GM21447 (cell line): ENCODE measurements at regions not wholly inside any gene's neighbourhood (a gene's known extent, or its start where the extent isn't known, plus 50 kb on each side); places are given as distances from the start of the nearest gene placed in this dataset.

Source experiments
- ATAC-seq: cut with Tn5 transposase; IDR thresholded peaks from one replicate; pipeline ENCODE4 v1.9.1; 2021; ENCODE audit not compliant: unreplicated experiment

DNA sequence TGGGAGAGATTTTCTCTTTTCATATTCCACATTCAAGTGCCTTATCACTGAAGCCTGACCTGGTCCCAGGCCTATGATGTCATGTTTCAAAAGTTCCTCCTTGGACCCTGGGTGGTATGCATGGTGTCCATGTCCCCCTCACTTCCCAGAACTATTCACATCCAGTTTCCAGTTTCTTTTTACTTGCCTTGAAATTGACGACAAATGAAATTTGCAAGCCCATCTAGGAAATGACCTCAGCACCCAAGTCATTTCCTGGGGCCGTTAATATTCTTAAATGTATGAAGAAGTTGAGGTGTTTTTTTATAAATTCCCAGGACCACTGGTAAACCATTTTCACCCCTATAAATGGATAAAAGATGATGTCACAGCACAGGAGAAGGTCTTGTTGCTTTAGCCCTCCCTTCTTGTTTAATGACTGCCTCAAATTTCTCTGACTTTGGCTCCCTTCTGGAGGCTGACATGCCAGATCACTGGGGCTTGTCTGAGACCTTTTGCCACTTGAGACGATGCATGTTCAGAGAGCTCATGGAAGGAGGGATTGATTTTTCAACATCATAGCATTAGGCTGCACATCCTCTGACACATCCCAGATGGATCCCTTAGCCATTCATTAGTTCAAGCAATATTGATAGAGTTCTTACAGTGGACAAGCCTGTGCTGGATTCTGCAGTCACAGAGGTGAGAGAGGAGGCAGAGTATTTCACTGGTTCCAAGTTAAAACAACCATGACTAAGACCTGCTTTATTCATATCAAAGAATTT, 221.3 kb downstream of the PLPP3 start:
- no peak for ATAC-seq

DNA sequence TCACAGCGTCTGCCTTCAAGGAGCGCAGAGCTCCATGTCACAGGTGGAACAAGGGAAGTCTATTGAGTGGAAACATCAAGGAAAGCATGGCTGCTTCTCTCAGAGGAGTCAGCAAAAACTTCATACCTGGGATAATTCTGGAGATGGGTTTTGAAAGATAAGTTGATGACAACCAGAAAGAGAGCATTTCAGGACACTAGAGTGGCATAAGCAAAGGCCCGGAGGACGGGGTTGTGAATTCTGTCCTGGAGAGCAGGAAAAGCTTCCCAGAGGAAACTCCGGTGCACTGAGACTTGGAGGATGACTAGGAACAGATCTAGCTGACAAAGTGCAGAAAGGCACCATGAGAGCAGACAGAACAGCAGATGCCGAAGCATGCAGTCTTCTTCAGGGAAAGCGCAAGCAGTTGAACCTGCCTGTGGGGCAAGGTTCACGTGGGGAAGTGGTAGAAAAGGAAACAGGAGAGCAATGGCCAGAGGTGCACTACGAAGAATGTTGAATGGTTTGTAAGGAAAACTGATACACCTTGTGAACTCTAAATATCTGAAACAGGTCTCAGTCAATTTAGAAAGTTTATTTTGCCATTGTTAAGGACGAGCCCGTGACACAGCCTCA, 222.9 kb downstream of the PLPP3 start:
- ATAC-seq: no peak

DNA sequence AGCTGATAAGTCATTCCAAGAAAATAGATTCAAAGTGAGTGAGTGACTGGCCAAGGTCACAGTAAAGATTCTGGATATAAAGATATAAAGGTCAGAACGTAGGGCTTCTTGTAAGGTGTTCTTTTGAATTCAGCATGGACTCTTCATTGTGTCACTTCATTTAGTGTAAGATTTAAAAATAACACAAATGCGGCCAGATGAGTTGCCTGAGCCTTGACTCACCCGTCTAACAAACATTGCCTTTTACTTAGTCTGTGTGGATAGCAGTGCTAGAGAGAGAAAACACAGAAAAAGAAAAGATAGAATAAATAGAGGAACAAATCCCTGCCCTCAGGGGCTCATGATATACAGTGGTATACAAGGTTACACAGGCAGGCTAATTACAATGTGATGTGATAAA, 223.4 kb downstream of the PLPP3 start:
- ATAC-seq: no peak

DNA sequence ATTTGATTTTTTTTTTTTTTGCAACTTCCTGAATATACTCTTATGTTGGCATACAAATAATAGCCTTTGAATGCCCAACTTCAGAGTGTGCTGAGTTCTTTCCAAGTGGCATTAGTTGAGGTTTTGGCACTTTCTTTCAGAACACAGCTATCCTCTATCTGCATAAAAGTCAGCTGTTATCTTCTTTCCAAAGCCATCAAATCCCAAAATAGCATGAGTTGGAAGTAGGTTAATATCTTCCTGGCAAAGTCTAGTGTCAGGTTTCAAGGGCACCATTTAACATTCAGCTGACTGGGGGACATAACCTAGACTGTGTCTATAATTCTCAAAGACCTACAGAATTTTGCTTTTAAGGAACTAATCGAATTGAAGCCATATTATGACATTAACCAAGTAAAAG, 223.9 kb downstream of the PLPP3 start:
- no peak for ATAC-seq

DNA sequence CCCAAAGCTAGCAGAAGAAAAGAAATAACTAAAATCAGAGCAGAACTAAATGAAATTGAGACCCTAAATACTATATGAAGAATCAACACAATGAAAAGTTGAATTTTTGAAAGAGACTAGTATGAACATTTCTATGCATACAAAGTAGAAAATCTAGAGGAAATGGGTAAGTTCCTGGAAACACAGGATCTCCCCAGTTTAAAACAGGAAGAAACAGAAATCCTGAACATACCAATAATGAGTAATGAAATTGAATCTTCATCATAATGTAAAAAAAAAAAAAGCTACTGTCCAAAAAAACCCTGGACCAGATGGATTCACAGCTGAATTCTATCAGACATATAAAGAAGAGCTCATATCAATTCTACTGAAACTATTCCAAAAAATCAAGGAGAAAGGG, 233.5 kb downstream of the PLPP3 start:
- no peak for ATAC-seq

DNA sequence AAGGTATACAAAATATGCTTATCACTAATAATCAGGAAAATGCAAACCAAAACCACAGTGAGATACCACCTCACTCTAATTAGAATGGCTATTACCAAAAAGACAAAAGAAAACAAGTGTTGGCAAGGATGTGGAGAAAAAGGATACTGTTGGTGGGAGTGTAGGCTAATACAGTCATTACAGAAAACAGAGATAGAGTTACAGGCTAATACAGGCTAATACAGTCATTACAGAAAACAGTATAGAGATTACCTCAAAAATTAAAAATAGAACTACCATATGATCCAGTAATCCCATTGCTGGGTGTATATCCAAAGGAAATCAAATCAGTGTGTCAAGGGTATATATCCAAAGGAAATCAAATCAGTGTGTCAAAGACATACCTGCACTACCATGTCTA, 238.4 kb downstream of the PLPP3 start:
- ATAC-seq: no peak

DNA sequence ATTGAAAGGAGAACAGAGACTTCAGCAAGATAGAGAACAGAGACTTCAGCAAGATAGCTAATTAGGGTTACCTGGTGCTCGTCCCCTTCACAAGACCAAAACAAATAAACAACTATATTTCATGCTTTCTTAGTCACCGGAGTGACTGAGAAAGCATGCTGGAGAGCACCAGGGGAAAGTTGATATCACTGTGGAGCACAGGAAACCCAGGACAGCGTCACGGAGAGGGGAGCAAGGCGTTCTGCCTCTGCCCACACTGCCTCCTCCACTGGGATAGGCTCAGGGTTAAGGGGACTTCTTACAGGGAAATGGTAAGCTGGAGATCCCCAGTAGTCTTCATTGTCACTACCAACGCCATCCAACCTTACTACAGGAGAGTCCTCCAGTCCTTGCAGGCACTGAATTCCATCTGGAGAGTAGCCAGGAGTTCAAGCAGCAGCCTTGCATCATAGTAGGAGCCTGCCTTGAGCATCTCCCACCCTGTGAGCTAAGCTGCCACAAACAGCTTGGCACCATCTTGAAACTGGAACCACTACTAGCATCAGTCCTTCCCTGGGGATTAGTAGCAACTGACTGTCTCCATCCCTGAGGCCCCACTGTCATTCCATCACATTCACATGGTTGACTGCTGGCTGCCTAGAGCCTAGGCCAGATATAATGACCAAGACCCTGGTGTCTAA, 239.4 kb downstream of the PLPP3 start:
- no peak for ATAC-seq

DNA sequence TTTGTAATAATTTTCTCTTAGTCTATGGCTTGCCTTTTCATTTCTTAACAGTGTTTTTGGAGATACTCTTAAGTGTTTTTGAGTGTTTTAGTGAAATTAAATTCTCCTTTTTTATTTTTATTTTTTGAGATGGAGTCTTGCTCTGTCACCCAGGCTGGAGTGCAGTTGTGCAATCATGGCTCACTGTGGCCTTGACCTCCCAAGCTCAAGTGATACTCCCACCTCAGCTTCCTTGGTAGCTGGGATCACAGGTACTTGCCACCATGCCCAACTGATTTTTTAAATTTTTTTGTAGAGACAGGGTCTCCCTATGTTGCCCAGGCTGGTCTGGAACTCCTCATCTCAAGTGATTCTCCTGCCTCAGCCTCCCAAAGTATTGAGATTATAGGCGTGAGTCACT, 240.3 kb downstream of the PLPP3 start:
- no peak for ATAC-seq

DNA sequence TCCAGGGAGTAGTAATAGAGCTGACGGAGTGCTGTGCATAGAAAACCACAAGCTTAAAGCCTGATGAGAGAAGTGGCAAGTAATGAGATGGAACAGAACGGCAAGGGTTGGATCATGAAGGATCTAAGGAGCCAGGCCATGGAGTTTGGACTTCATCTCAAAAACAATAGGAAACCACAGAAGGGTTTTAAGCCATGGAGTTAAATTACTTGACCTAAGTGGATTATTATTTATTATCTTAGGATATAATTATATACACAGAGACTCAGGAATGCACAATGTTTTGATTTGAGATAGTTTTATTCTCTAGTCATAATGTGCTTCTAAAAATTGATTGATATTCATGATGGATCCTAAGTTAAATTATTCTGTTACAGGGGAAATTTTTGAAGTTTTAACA, 242.4 kb downstream of the PLPP3 start:
- no peak for ATAC-seq

DNA sequence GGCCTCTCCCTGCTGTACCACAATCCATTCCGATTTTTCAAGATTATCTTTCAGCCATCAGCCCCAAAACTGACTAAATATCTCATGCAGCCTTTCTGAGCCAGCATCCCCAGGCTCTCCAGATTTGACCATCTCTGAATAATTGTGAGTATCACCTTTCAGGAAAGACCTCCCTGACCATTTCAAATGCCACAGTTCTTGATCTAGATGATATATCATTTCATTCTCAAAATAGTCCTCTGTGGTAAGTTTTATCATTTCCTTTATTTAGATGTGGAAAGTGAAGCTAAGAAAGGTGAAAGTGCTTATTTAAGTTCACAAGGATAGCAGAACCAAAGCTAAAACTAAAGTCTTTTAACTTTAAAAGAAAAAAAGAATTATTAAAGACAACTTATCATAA, 244.0 kb downstream of the PLPP3 start:
- ATAC-seq: no peak

DNA sequence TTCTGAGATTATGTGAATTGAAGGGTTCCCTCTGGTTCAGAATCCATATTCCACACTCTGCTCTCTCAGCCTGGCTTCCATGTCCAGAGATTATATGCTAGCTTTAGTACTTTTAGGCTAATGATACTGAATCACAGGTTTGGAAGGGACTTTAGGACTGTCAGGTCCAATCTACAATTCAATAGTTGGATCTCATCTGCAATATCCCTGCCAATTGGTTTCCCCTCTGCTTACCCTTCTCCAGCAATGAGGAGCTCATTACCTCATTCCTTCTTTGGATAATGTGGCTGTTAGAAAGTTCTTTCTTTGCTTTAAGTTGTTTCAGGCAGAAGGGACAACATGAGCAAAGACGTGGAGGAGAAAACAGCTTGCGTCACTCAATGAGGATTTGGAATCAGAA, 245.3 kb downstream of the PLPP3 start:
- ATAC-seq: no peak

DNA sequence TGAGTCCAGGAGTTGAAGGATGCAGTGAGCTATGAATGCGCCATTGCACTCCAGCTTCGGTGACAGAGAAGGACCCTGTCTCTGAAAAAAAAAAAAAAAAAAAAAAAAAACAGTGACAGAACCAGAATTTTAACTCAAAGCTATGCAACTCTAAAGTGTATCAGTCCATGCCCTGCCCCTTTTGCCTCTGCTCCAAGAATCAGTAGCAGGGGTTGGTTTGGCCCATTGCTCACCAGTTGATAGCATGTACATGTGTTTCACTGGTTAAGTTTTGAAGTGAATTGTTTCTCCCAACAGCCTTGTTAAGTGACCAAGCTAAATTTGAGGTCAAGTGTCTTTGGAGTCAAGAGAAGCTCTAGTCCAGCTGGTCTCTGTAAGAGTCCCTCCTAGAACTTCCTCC, 245.9 kb downstream of the PLPP3 start:
- ATAC-seq: no peak

DNA sequence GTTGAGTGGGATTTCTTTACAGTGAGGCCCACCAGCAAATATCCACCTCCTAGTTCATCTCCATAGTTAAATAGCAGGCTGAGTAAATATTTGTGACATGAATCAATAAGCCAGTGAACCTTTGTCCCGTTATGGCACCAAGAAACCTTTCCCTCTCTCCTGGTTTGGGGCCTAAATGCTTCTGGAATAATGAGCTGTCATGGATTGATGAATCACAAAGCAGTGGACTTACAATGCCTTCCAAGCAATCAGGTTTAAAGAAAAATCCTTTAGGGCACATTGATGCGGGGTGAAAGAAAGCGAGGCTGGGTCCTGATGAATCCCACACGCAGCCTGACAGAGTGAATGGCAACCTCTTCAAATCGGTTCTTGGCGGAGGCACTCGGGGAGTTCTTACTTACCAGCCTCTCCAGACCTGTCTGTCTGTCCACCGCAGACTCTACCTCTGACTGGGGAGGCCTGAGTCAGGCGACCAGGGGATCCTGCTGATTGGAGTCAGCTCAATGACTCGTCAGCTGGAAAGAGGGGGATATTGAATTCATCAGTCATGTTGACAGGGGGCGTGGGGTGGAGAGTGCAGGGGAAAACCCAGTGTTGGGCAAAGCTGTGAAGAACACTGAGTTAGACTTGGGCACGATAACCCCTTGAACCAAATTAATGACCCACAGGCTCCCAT, 247.3 kb downstream of the PLPP3 start:
- ATAC-seq: no peak

DNA sequence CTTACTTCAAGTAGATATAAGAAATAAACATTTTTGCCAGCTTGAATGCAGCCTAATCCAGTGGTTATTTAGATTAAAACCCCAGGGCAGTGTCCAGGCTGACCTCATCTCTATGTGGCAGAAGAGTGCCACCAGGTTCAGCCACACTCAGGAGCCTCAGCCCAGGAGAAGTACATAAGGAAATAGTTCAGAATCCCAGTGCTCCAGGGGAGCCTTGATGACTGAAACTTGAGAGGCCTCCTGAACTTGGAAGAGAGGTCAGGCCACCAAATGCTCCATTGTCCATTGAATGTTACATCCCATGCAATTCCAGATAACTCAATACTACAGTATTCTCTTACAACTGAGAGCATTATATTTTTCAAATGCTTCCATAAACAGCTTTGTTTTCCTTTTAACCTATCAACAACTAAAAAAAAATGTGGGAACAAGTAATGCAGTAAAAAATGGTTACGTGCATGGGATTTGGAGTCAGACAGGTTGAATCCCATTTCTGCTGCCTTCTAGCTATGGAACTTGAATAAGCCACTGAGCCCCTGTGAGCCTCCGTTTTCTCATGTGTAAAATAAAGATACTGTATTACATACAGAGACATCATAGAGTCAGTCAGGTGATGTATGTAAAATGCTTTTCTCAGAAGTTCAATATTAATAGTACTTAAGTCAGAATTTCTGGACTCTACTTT, 248.0 kb downstream of the PLPP3 start:
- no peak for ATAC-seq

DNA sequence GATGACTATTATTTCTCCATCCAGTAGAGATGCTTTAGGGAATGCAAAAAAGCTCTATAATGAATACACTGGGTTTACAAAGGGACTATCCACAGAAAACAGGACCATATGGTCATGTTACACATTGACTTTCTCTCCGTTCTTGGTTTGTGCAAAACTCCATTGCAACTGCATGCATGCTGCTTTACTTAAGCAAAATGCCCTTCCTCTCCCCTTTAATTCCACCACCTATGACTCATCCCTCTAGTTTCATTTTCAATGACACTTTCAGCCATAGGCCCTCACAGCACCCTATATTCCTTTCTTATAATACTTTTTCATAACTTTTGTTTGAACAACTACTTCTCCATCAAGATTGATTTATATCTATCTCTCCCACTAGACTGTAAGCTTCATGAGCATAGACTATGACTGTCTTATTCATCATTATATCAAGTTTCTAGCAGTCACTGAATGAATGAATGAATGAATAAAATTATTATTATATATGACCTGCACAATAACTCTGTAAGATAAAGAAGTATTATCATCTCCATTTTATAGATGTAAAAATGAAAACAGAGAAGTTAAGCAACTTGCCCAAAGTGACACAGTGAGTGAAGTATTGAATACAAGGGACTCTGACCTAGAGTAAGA, 248.9 kb downstream of the PLPP3 start:
- peak; percentile 81 for ATAC-seq

DNA sequence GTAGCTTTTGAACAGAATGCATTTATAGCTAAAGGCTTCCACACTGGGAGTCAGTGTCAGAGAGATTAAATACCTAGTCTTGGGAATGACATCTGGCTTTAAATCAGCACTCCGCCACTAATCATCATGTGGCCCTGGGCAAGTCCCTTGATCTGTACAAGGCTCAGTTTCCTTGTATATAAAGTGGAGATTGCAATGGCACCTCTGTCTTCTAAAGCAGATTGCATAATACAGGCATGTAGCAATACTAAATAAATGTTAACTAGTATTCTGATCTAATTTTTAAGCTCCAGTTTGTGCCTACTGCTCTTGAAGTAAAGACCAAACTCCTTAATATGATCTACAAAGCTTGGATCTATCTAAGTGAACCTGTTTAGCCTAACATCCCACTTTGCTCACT, 249.4 kb downstream of the PLPP3 start:
- no peak for ATAC-seq

DNA sequence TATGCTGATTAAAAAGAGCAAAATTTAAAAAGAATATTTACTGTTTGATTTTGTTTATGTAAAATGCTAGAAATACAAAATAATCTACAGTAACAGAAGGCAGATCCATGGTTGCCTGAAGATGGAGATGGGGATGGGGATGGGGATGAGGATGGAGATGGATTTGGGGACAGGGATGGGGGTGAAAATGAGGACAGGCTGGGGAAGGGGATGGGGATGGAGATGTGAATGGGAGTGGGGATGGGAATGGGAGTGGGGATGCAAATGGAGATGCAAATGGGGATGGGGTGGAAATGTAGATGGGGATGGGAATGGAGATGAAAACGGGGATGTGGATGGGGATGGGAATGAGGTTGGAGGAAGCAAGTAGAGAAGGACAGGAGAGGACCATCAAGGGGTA, 252.2 kb downstream of the PLPP3 start:
- no peak for ATAC-seq

DNA sequence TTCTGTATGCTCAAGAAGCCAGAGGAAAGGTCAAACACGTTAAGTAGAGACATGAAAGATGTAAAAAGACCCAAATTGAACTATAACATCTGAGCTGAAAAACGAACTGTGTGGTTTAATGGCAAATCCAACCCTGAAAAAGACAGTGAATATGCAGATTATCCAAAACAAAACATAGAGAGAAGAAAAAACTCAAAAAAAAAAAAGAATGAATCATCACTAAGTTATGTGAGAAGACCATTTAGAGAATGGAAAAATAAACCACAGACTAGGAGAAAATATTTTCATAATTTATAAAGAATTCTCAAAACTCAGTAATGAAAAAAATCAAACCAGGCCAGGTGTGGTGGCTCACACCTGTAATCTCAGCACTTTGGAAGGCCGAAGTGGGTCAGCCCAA, 253.3 kb downstream of the PLPP3 start:
- no peak for ATAC-seq

DNA sequence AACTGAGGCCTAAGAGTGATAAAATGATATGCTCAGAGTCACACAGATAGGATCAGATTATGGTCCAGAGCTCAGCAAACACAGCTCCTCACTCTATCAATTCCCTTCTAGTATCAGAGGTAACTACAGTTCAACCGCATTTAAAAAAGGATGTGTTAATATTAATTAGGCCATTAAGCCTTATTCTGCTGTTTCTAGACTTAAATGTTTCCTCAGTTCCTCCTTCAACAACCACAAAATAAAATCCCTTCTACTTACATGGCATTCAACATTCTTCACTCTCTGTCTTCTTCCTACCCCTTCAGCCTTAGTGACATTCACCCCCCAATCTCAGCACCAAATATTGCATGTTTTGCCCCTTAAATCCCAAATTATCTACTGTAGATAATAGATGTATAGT, 254.9 kb downstream of the PLPP3 start:
- no peak for ATAC-seq

DNA sequence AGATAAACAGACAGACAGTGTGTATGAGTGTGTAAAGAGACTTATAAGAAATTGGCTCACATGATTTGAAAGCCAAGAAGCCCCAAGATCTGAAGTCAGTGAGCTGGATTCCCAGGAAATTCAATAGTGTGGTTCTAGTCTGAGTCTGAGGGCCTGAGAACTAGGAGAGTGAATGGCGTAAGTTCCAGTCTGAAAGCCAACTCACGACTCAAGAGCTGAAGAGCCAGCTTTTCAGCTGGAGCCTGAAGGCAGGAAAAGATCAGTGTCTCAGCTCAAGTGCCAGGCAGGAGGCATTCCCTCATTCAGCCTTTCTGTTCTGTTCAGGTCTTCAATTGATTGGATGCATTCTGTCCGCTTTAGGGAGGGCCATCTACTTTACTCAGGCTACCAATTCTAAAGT, 257.2 kb downstream of the PLPP3 start:
- ATAC-seq: no peak

DNA sequence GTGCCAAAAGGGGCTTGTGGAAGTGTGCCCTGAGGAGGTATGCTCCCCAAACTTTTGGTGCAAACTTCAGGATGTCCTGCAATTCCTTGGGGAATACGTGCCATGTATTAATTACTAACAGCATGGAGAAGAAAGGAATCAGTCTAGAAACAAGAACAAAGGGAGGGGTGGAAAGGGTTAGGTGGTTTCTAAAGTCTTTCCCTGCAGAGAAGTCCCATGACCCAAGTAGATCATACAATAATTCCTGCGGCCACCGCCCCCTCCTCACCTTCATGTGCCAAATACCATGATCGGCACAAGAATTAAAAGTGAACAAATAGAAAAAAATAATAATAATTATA, 258.2 kb downstream of the PLPP3 start:
- ATAC-seq: no peak
